Breast epithelium (tissue), 4 donors: ENCODE measurements at regions not wholly inside any gene's neighbourhood (a gene's known extent, or its start where the extent isn't known, plus 50 kb on each side); places are given as distances from the start of the nearest gene placed in this dataset.
"Not testable (repeated sequence)": the region's sequence is repeated elsewhere in the genome, so short reads cannot be mapped to it uniquely, and the experiment has no call there.

Experiments
- DNase-seq, 2 donors: peaks; one replicate each; pipeline ENCODE4 v3.0.0-alpha.2; 2019; ENCODE audit warnings: low spot score in 2 of 2
- H3K27ac ChIP-seq, 2 donors: fragments of 200-600 bp; sonication (generic) in 1 of 2; one replicate each; pipeline ENCODE4 v1.5.1; 2016 to 2019; ENCODE audit warnings: mild to moderate bottlenecking in 1 of 2
- H3K27me3 ChIP-seq, 2 donors: fragments of 200-600 bp; sonication (generic) in 1 of 2; one replicate each; pipeline versions ENCODE4 v1.5.1 to v1.6.0; 2017 to 2019; ENCODE audit warnings: control low read depth in 1 of 2, mild to moderate bottlenecking in 1 of 2
- H3K36me3 ChIP-seq: fragments of 200-600 bp; one replicate; pipeline ENCODE4 v1.5.1; 2019
- H3K4me1 ChIP-seq, 2 donors: fragments of 200-600 bp; sonication (generic); one replicate each; pipeline ENCODE4 v1.5.1; 2016 to 2019; ENCODE audit warnings: control low read depth in 1 of 2
- H3K4me3 ChIP-seq, 3 donors: fragments of 200-600 bp; sonication (generic); 1 replicate in 2 of 3; 2 replicates in 1 of 3; pipeline ENCODE4 v1.5.1; 2016 to 2019; ENCODE audit warnings: mild to moderate bottlenecking in 3 of 3, moderate library complexity in 2 of 3
- H3K9me3 ChIP-seq, 2 donors: fragments of 200-600 bp; sonication (generic) in 1 of 2; one replicate each; pipeline ENCODE4 v1.5.1; 2016 to 2019; ENCODE audit warnings: control low read depth in 1 of 2
- CTCF ChIP-seq, 3 donors: fragments of 450-650 bp; IDR thresholded peaks; one replicate each; pipeline ENCODE4 v1.5.1; 2016 to 2017; ENCODE audit warnings: antibody characterized with exemption in 3 of 3, mild to moderate bottlenecking in 3 of 3, moderate library complexity in 3 of 3
- POLR2A ChIP-seq: fragments of 450-650 bp; IDR thresholded peaks from one replicate; pipeline ENCODE4 v1.6.1; 2016; ENCODE audit warnings: antibody characterized with exemption, mild to moderate bottlenecking, moderate library complexity
- POLR2AphosphoS5 ChIP-seq, 3 donors: sonication (generic); formaldehyde crosslinking; IDR thresholded peaks; one replicate each; pipeline ENCODE4 v1.6.1; 2017; ENCODE audit warnings: antibody characterized with exemption in 3 of 3
- intact Hi-C: fragments of 100-400 bp; cut with DNase I; formaldehyde crosslinking; loops from one replicate; pipeline ENCODE4 v1.15.1; 2023; ENCODE audit warnings: low total_unique reads

GRCh38 chr3:98711426-98711825 lies 51.7 kb upstream of the ST3GAL6 start:
- no peak overlapping the region for H3K4me3 ChIP-seq
- intact Hi-C loops, result no loop called here
- H3K27ac ChIP-seq, result no peak overlapping the region

GRCh38 chr3:98712726-98713125 lies 50.4 kb upstream of the ST3GAL6 start:
- no peaks in the 10 kb centered on the region for H3K27me3 ChIP-seq
- H3K4me3 ChIP-seq, result no peak overlapping the region
- intact Hi-C loops, result no loop called here
- H3K36me3 ChIP-seq, result no peaks in the 10 kb centered on the region
- DNase-seq, result no peak
- no peak overlapping the region for H3K27ac ChIP-seq
- no peaks in the 10 kb centered on the region for H3K9me3 ChIP-seq
- no peaks in the 10 kb centered on the region for H3K4me1 ChIP-seq
- TF ChIP-seq POLR2AphosphoS5 (IDR thresholded peaks at IDR 0.05) (no peak), POLR2A (no peak), CTCF (IDR thresholded peaks at IDR 0.05) (no peak)

More at GRCh38 chr3:98711426-98711825, 51.7 kb upstream of the ST3GAL6 start:
- no peaks in the 10 kb centered on the region for H3K36me3 ChIP-seq
- no peak for DNase-seq
- no peaks in the 10 kb centered on the region for H3K9me3 ChIP-seq
- H3K4me1 ChIP-seq, result no peaks in the 10 kb centered on the region
- TF ChIP-seq CTCF (IDR thresholded peaks at IDR 0.05) (no peak), POLR2AphosphoS5 (IDR thresholded peaks at IDR 0.05) (no peak), POLR2A (no peak)
- no peaks in the 10 kb centered on the region for H3K27me3 ChIP-seq

GRCh38 chr3:98713332-98713731 lies 49.8 kb upstream of the ST3GAL6 start:
- DNase-seq, H3K4me3 ChIP-seq, H3K36me3 ChIP-seq, H3K27me3 ChIP-seq, intact Hi-C loops, H3K27ac ChIP-seq, H3K9me3 ChIP-seq, H3K4me1 ChIP-seq: not testable (repeated sequence)
